Breast epithelium (tissue), 4 donors: ENCODE measurements at regions not wholly inside any gene's neighbourhood (a gene's known extent, or its start where the extent isn't known, plus 50 kb on each side); places are given as distances from the start of the nearest gene placed in this dataset.
"Not testable (repeated sequence)": the region's sequence is repeated elsewhere in the genome, so short reads cannot be mapped to it uniquely, and the experiment has no call there.

Source experiments
- DNase-seq, 2 donors: peaks; one replicate each; pipeline ENCODE4 v3.0.0-alpha.2; 2019; ENCODE audit warnings: low spot score in 2 of 2
- H3K27ac ChIP-seq, 2 donors: fragments of 200-600 bp; sonication (generic) in 1 of 2; one replicate each; pipeline ENCODE4 v1.5.1; 2016 to 2019; ENCODE audit warnings: mild to moderate bottlenecking in 1 of 2
- H3K27me3 ChIP-seq, 2 donors: fragments of 200-600 bp; sonication (generic) in 1 of 2; one replicate each; pipeline versions ENCODE4 v1.5.1 to v1.6.0; 2017 to 2019; ENCODE audit warnings: control low read depth in 1 of 2, mild to moderate bottlenecking in 1 of 2
- H3K36me3 ChIP-seq: fragments of 200-600 bp; one replicate; pipeline ENCODE4 v1.5.1; 2019
- H3K4me1 ChIP-seq, 2 donors: fragments of 200-600 bp; sonication (generic); one replicate each; pipeline ENCODE4 v1.5.1; 2016 to 2019; ENCODE audit warnings: control low read depth in 1 of 2
- H3K4me3 ChIP-seq, 3 donors: fragments of 200-600 bp; sonication (generic); 1 replicate in 2 of 3; 2 replicates in 1 of 3; pipeline ENCODE4 v1.5.1; 2016 to 2019; ENCODE audit warnings: mild to moderate bottlenecking in 3 of 3, moderate library complexity in 2 of 3
- H3K9me3 ChIP-seq, 2 donors: fragments of 200-600 bp; sonication (generic) in 1 of 2; one replicate each; pipeline ENCODE4 v1.5.1; 2016 to 2019; ENCODE audit warnings: control low read depth in 1 of 2
- CTCF ChIP-seq, 3 donors: fragments of 450-650 bp; IDR thresholded peaks; one replicate each; pipeline ENCODE4 v1.5.1; 2016 to 2017; ENCODE audit warnings: antibody characterized with exemption in 3 of 3, mild to moderate bottlenecking in 3 of 3, moderate library complexity in 3 of 3
- POLR2A ChIP-seq: fragments of 450-650 bp; IDR thresholded peaks from one replicate; pipeline ENCODE4 v1.6.1; 2016; ENCODE audit warnings: antibody characterized with exemption, mild to moderate bottlenecking, moderate library complexity
- POLR2AphosphoS5 ChIP-seq, 3 donors: sonication (generic); formaldehyde crosslinking; IDR thresholded peaks; one replicate each; pipeline ENCODE4 v1.6.1; 2017; ENCODE audit warnings: antibody characterized with exemption in 3 of 3
- intact Hi-C: fragments of 100-400 bp; cut with DNase I; formaldehyde crosslinking; loops from one replicate; pipeline ENCODE4 v1.15.1; 2023; ENCODE audit warnings: low total_unique reads

- TF ChIP-seq POLR2AphosphoS5 (IDR thresholded peaks at IDR 0.05) (no peak), CTCF (IDR thresholded peaks at IDR 0.05) (no peak), POLR2A (no peak)
- Histone ChIP-seq H3K27ac (no peak overlapping the region), H3K27me3 (no peaks in the 10 kb centered on the region), H3K4me1 (no peaks in the 10 kb centered on the region), H3K36me3 (no peaks in the 10 kb centered on the region), H3K9me3 (no peaks in the 10 kb centered on the region), H3K4me3 (no peak overlapping the region)
- no peak for DNase-seq
- intact Hi-C loops: no loop called here
Measured at GRCh38 chr6:164612751-164613150, 696.7 kb downstream of the C6orf118 start.

- H3K4me3 ChIP-seq, intact Hi-C loops, H3K27ac ChIP-seq, H3K36me3 ChIP-seq, H3K27me3 ChIP-seq, DNase-seq, H3K4me1 ChIP-seq, H3K9me3 ChIP-seq: not testable (repeated sequence)
Measured at GRCh38 chr6:164610859-164611258, 698.5 kb downstream of the C6orf118 start.

- H3K27ac ChIP-seq, intact Hi-C loops, H3K9me3 ChIP-seq, DNase-seq, H3K36me3 ChIP-seq, H3K4me1 ChIP-seq, H3K27me3 ChIP-seq, H3K4me3 ChIP-seq: not testable (repeated sequence)
Measured at GRCh38 chr6:164602415-164602814, 707.0 kb downstream of the C6orf118 start.

GRCh38 chr6:164581563-164581962 lies 727.8 kb downstream of the C6orf118 start:
- no peak for TF ChIP-seq POLR2AphosphoS5 (IDR thresholded peaks at IDR 0.05)
- no peak for TF ChIP-seq CTCF (IDR thresholded peaks at IDR 0.05)
- TF ChIP-seq POLR2A: no peak
- no peaks in the 10 kb centered on the region for H3K36me3 ChIP-seq
- H3K27ac ChIP-seq: no peak overlapping the region
- H3K4me3 ChIP-seq: no peak overlapping the region
- DNase-seq: no peak
- peaks cover 18 to 22% of the 10 kb centered on the region in 2 donors for H3K9me3 ChIP-seq
- intact Hi-C loops: loop anchor here (10.0 kb wide), 1 partner anchor 473 kb away; no protein-coding TSS in a partner anchor
- no peaks in the 10 kb centered on the region for H3K27me3 ChIP-seq
- H3K4me1 ChIP-seq: no peaks in the 10 kb centered on the region

- H3K36me3 ChIP-seq: no peaks in the 10 kb centered on the region
- H3K4me1 ChIP-seq: no peaks in the 10 kb centered on the region
- intact Hi-C loops: no loop called here
- no peak for DNase-seq
- TF ChIP-seq POLR2A: no peak
- TF ChIP-seq POLR2AphosphoS5 (IDR thresholded peaks at IDR 0.05): no peak
- no peak for TF ChIP-seq CTCF (IDR thresholded peaks at IDR 0.05)
- no peaks in the 10 kb centered on the region for H3K27me3 ChIP-seq
- H3K27ac ChIP-seq: no peak overlapping the region
- peaks cover 18 to 23% of the 10 kb centered on the region in 2 donors for H3K9me3 ChIP-seq
- H3K4me3 ChIP-seq: no peak overlapping the region
Measured at GRCh38 chr6:164579035-164579434, 730.4 kb downstream of the C6orf118 start.

GRCh38 chr6:164578616-164579015 lies 730.8 kb downstream of the C6orf118 start:
- no peak overlapping the region for H3K4me3 ChIP-seq
- H3K36me3 ChIP-seq: no peaks in the 10 kb centered on the region
- no peak for TF ChIP-seq CTCF (IDR thresholded peaks at IDR 0.05)
- peaks cover 18 to 25% of the 10 kb centered on the region in 2 donors for H3K9me3 ChIP-seq
- no peak for DNase-seq
- no peaks in the 10 kb centered on the region for H3K27me3 ChIP-seq
- H3K27ac ChIP-seq: no peak overlapping the region
- intact Hi-C loops: no loop called here
- no peaks in the 10 kb centered on the region for H3K4me1 ChIP-seq
